Epidermal melanocyte (primary cell): ENCODE measurements at regions not wholly inside any gene's neighbourhood (a gene's known extent, or its start where the extent isn't known, plus 50 kb on each side); places are given as distances from the start of the nearest gene placed in this dataset.

Experiments used
- DNase-seq: peaks from one replicate; pipeline ENCODE4 v3.0.0; 2011; ENCODE audit warnings: low spot score; ENCODE audit not compliant: insufficient read length

GRCh38 chr5:1706428-1706827 lies 93.2 kb downstream of the MRPL36 start:
- DNase-seq: no peak

GRCh38 chr5:1706021-1706420 lies 93.6 kb downstream of the MRPL36 start:
- no peak for DNase-seq

GRCh38 chr5:1704676-1705075 lies 95.0 kb downstream of the MRPL36 start:
- no peak for DNase-seq

- DNase-seq: no peak
Observed at GRCh38 chr5:1704266-1704665, 95.4 kb downstream of the MRPL36 start.

GRCh38 chr5:1703352-1704050 lies 96.1 kb downstream of the MRPL36 start:
- no peak for DNase-seq

- DNase-seq: no peak
Observed at GRCh38 chr5:1702318-1702717, 97.3 kb downstream of the MRPL36 start.

- no peak for DNase-seq
Observed at GRCh38 chr5:1701884-1702283, 97.8 kb downstream of the MRPL36 start.

GRCh38 chr5:1701216-1701864 lies 98.3 kb downstream of the MRPL36 start:
- no peak for DNase-seq

GRCh38 chr5:1699394-1699793 lies 100.2 kb downstream of the MRPL36 start:
- DNase-seq: no peak

GRCh38 chr5:1698589-1699316 lies 100.9 kb downstream of the MRPL36 start:
- no peak for DNase-seq

GRCh38 chr5:1692381-1692780 lies 107.3 kb downstream of the MRPL36 start:
- no peak for DNase-seq

- no peak for DNase-seq
Observed at GRCh38 chr5:1687301-1687970, 112.2 kb downstream of the MRPL36 start.

GRCh38 chr5:1686016-1686802 lies 113.4 kb downstream of the MRPL36 start:
- DNase-seq: no peak

GRCh38 chr5:1685066-1685465 lies 114.6 kb downstream of the MRPL36 start:
- no peak for DNase-seq

GRCh38 chr5:1681955-1682354 lies 117.7 kb downstream of the MRPL36 start:
- DNase-seq: no peak

GRCh38 chr5:1673042-1673677 lies 126.5 kb downstream of the MRPL36 start:
- DNase-seq: no peak

GRCh38 chr5:1672396-1672795 lies 127.2 kb downstream of the MRPL36 start:
- DNase-seq: no peak

- no peak for DNase-seq
Observed at GRCh38 chr5:1671351-1671750, 128.3 kb downstream of the MRPL36 start.

GRCh38 chr5:1670351-1670750 lies 129.3 kb downstream of the MRPL36 start:
- no peak for DNase-seq

GRCh38 chr5:1669276-1670155 lies 130.1 kb downstream of the MRPL36 start:
- no peak for DNase-seq
